ENCODE measurements at regions not wholly inside any gene's neighbourhood (a gene's known extent, or its start where the extent isn't known, plus 50 kb on each side); places are given as distances from the start of the nearest gene placed in this dataset.

GRCh38 chr2:134153294-134153880 lies 100.5 kb upstream of the MGAT5 start:
- TF ChIP-seq CTCF (conservative IDR thresholded peaks at IDR 0.05; ENCODE audit: low read length), result no peak
- no peak for TF ChIP-seq EZH2phosphoT487 (IDR thresholded peaks at IDR 0.05; ENCODE audit: borderline replicate concordance)

Measured in Loucy (cell line).